ENCODE measurements at regions not wholly inside any gene's neighbourhood (a gene's known extent, or its start where the extent isn't known, plus 50 kb on each side); places are given as distances from the start of the nearest gene placed in this dataset.

- TF ChIP-seq CTCF (conservative IDR thresholded peaks at IDR 0.05; ENCODE audit: low read length) (no peak), EZH2phosphoT487 (IDR thresholded peaks at IDR 0.05; ENCODE audit: borderline replicate concordance) (no peak)
Observed at GRCh38 chr5:175021321-175021720, 296.9 kb downstream of the MSX2 start.
